Memory B cell (primary cell): ENCODE measurements at regions not wholly inside any gene's neighbourhood (a gene's known extent, or its start where the extent isn't known, plus 50 kb on each side); places are given as distances from the start of the nearest gene placed in this dataset.

Experiments
- ATAC-seq: fragments of 150-1000 bp; cut with Tn5 transposase; 2 replicates; pipeline ENCODE4 v1.10.0; 2021; ENCODE audit warnings: low read depth, mild to moderate bottlenecking, moderate library complexity
- DNase-seq, 2 donors: peaks; one replicate each; pipeline ENCODE4 v3.0.0; 2022; ENCODE audit warnings: low spot score in 2 of 2
- H3K27ac Mint-ChIP-seq: one replicate; pipeline ENCODE4 v1.8.0; 2022; ENCODE audit warnings: mild to moderate bottlenecking, moderate library complexity, mixed read lengths
- H3K27me3 Mint-ChIP-seq: one replicate; pipeline ENCODE4 v1.8.0; 2022; ENCODE audit warnings: mixed read lengths
- H3K36me3 Mint-ChIP-seq: one replicate; pipeline ENCODE4 v1.8.0; 2022; ENCODE audit warnings: mild to moderate bottlenecking, mixed read lengths
- H3K4me1 Mint-ChIP-seq: one replicate; pipeline ENCODE4 v1.8.0; 2022; ENCODE audit warnings: mixed read lengths
- H3K4me3 Mint-ChIP-seq: one replicate; pipeline ENCODE4 v1.8.0; 2022; ENCODE audit warnings: mild to moderate bottlenecking, moderate library complexity, mixed read lengths
- H3K9me3 Mint-ChIP-seq: one replicate; pipeline ENCODE4 v1.8.0; 2022; ENCODE audit warnings: mixed read lengths

DNA sequence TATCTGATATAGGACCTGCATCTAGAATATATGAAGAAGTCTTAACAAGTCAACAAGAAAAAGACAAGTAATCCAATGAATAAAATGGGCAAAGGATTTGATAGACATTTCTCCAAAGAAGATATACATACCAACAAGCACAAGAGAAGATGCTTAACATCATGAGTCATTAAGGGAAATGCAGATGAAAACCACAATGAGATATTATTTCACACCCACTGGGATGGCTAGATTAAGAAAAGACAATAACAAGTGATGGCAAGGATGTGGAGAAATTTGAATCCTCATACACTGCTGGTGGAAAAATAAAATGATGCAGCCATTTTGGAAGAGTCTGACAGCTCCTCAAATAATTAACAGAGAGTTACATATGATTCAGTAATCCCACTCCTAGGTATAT is 502.6 kb downstream of the FUT8 start:
- Mint-ChIP-seq H3K4me3 (no peak overlapping the region), H3K36me3 (no peaks in the 10 kb centered on the region), H3K27ac (no peak overlapping the region), H3K9me3 (no peaks in the 10 kb centered on the region), H3K27me3 (peaks cover 9% of the 10 kb centered on the region), H3K4me1 (no peaks in the 10 kb centered on the region)
- DNase-seq: no peak
- no peak for ATAC-seq

DNA sequence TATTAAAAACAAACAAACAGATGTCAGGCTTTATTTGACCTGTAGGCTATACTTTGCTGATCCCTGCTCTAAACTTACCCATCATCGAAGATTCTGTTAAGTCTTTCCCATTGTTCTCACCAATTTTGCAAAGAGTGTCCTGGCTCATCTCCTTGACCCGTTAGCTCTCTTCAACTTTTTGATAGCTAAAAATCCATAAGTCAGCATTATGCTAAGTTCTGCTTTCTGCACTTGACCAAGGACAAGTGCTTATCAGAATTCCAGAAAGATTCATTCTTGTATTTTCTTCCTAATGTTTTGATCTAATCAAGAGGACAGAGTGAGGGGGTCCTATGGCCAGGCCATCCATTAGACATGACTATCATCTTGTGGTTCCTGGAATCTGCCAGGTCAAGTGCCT is 503.5 kb downstream of the FUT8 start:
- DNase-seq: no peak
- H3K4me1 Mint-ChIP-seq: no peaks in the 10 kb centered on the region
- no peak overlapping the region for H3K27ac Mint-ChIP-seq
- ATAC-seq: no peak
- no peak overlapping the region for H3K4me3 Mint-ChIP-seq
- no peaks in the 10 kb centered on the region for H3K9me3 Mint-ChIP-seq
- no peaks in the 10 kb centered on the region for H3K36me3 Mint-ChIP-seq
- H3K27me3 Mint-ChIP-seq: peaks cover 10% of the 10 kb centered on the region

DNA sequence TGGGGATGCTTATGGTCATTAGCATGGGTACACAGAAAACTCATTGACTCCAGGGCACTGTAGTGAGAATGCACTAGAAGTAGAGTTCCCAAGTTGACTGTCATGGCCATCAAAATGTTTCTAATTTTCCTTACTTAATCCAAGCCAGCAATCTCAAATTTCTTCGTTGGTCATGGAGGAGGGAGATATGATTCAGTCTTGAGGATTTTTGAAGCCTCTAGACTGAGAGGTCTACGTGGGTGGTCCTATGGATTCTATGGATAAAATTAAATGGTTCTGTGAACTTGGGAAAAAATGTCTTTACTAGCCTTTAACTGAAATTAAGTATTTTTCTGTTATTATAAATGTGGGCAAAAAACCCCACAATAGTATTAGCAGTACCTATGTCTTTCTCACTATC is 508.5 kb downstream of the FUT8 start:
- DNase-seq: no peak
- Mint-ChIP-seq H3K9me3 (no peaks in the 10 kb centered on the region), H3K36me3 (no peaks in the 10 kb centered on the region), H3K27ac (no peak overlapping the region), H3K27me3 (peaks cover 20% of the 10 kb centered on the region), H3K4me3 (no peak overlapping the region), H3K4me1 (no peaks in the 10 kb centered on the region)
- ATAC-seq: no peak

DNA sequence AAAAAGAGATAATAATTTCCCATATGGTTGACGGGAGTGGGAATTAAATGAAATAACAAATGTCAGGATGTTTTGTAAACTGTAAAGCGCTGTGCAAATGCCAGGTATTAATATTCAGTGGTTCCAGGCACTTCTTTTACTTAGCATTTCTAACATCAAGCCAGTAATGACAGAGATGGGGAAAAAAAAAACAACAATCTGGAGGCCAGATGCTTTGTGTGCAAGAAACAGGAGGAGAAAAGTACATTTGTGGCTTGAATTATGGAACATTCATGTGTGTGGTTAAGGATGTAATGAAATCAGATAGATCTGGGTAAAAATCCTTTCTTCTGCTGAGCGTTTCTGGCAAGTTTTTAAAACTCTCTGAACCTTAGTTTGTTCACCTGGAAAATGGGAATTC is 509.6 kb downstream of the FUT8 start:
- H3K4me1 Mint-ChIP-seq: peaks cover 2% of the 10 kb centered on the region
- no peak overlapping the region for H3K27ac Mint-ChIP-seq
- ATAC-seq (no peak), DNase-seq (no peak)
- H3K36me3 Mint-ChIP-seq: no peaks in the 10 kb centered on the region
- H3K4me3 Mint-ChIP-seq: no peak overlapping the region
- H3K27me3 Mint-ChIP-seq: peaks cover 23% of the 10 kb centered on the region
- H3K9me3 Mint-ChIP-seq: no peaks in the 10 kb centered on the region

DNA sequence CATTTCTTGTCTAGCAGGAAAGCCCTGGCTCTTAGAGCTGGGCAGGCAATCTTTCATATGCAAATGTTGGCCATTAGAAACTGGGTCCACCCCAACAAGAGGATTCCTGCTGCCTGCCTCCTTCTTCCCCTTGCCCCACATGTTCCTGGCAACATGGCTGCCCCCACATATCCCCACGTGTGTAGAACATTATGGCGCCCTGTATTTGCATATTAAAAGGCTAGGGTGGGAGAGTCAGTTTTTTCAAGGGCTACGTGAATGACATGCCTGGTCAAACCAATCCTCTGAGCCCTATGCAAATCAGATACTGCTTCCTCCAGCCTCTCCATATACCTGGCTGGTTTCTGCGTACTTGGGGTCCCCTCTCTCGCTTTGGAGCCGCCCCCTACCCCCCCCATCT is 514.0 kb downstream of the FUT8 start:
- H3K27me3 Mint-ChIP-seq: peaks cover 29% of the 10 kb centered on the region
- H3K36me3 Mint-ChIP-seq: no peaks in the 10 kb centered on the region
- no peaks in the 10 kb centered on the region for H3K9me3 Mint-ChIP-seq
- no peak overlapping the region for H3K27ac Mint-ChIP-seq
- H3K4me3 Mint-ChIP-seq: no peak overlapping the region
- ATAC-seq (no peak), DNase-seq (no peak)
- peaks cover 2% of the 10 kb centered on the region for H3K4me1 Mint-ChIP-seq

DNA sequence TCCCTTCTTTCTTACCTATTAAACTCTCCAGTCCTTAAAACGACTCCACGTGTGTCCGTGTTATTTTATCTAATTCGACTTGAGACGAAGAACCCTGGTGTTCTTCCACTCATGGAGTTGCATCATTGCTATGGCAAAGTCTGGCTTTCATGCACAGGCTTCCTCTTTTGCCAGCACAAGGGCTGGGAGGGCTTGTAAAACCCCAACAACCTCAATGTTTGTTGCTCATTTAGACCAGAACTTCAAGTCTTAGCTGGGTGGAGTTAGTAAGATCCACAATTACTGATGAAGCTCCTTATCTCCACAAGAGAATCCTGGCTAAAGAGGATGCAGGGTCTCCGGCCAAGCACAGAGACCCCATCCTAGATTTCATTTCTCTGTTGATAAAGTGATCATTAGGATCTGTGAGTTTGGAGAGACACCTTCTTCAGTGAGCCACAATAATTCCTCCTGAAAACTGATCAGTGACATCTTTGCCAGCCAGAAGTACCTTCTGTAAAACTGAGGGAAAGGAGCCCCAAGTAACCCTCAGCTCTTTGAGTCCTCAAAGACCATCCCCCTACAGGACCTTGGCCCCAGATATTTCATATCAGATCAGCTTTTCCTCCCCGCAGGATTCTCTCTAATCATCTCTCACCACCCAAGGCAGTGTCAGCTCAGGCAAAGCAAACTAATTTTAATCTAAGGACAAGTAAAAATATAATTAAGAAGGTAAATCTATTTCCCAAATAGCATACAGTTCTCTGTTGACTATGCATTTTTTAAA is 514.6 kb downstream of the FUT8 start:
- Mint-ChIP-seq H3K27ac (no peak overlapping the region), H3K4me1 (peaks cover 2% of the 10 kb centered on the region), H3K4me3 (no peak overlapping the region), H3K9me3 (no peaks in the 10 kb centered on the region), H3K36me3 (no peaks in the 10 kb centered on the region), H3K27me3 (peaks cover 29% of the 10 kb centered on the region)
- DNase-seq (no peak), ATAC-seq (no peak)

DNA sequence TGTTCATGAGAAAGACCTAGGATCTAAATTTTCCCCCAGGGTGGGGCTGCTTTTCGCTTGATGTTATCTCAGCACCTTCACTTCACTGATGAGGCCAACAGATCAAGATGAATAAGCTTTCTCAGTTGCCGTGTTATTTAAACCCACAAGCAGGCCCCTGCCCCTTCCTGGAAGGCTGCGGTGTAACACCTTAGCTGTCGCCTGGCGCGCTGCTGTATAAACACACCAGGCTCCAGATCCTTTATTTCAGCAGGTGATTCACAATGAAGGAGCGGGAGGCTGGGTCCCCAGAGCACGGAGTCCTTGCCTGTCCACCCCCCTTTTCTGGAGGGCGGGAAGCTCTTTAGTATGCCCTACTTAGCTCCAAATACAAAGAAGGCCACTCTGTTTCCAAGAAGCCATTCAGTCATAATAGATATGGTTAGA is 515.4 kb downstream of the FUT8 start:
- ATAC-seq (no peak), DNase-seq (no peak)
- peaks cover 29% of the 10 kb centered on the region for H3K27me3 Mint-ChIP-seq
- H3K27ac Mint-ChIP-seq: no peak overlapping the region
- H3K4me3 Mint-ChIP-seq: no peak overlapping the region
- no peaks in the 10 kb centered on the region for H3K9me3 Mint-ChIP-seq
- H3K4me1 Mint-ChIP-seq: peaks cover 2% of the 10 kb centered on the region
- H3K36me3 Mint-ChIP-seq: no peaks in the 10 kb centered on the region

DNA sequence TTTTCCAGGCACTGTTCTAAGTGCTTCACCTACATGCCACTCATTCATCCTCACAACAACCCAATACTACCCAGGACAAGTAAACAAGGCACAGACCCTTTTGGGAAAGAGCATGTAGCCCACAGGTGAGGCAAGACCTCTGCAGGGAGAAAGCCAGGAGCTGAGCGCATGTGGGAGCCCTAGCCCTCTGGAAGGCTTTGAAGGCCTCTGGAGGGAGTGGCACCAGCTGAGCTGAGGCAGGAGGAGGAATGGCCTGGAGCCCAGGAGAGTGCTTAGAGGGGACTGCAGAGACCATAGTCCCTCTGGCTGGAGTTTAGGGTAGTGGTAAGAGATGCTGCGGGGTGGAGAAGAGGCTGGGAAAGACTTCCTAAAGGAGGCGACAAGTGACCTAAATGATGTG is 516.5 kb downstream of the FUT8 start:
- no peak for DNase-seq
- ATAC-seq: no peak
- H3K9me3 Mint-ChIP-seq: no peaks in the 10 kb centered on the region
- H3K4me1 Mint-ChIP-seq: peaks cover 2% of the 10 kb centered on the region
- H3K4me3 Mint-ChIP-seq: no peak overlapping the region
- H3K27me3 Mint-ChIP-seq: peaks cover 24% of the 10 kb centered on the region
- H3K36me3 Mint-ChIP-seq: no peaks in the 10 kb centered on the region
- H3K27ac Mint-ChIP-seq: no peak overlapping the region

DNA sequence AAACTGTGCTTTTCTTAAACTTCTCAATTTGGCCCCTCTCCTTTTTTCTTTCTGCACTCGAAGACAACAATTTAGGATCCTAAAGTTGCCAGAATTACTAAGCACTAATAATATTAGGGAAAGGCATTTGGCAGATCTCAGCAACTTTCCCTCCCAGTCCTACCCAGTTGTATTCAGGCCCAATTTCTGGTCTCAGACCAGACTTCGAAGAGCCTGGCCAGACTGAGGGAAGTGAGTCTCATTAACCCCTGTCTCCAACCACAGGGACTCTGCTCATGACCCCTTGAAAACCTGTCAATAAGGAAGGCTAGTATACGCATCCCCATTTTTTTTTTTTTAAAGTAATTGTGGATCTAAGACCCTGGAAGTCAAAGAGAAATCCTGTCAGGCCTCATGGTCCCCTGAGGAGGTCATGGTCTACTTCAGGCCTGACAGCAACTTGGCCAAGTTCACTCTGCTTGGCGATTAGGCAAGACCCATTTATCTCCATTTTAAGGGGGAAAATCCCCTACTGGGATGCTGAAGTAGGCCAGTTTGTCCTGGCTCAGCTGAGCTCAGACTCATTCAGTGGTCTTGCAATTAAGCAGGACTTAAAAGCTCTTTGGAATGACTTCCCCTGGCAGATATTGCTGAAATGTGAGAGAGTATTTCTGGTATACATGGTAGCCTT is 521.0 kb downstream of the FUT8 start:
- H3K36me3 Mint-ChIP-seq: no peaks in the 10 kb centered on the region
- peaks cover 2% of the 10 kb centered on the region for H3K4me1 Mint-ChIP-seq
- ATAC-seq: no peak

DNA sequence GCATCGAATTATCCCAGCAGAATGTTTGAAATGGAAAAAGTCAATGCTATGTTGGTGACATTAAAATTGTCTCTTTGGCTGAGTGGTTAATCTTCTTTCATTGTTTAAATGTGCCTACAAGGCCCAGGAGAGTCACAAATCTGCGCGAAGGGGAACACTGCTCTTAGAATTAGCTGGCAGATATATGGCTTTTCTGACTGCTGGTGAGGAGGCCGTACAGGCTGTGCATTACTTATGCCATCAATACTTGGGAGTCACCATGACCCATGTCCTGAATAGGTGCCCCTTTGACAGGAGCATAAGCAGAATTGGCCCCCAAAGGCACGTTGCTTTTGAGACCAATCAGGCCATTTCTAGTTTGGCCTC is 521.5 kb downstream of the FUT8 start:
- Mint-ChIP-seq H3K9me3 (no peaks in the 10 kb centered on the region), H3K4me3 (no peak overlapping the region), H3K27ac (no peak overlapping the region), H3K4me1 (peaks cover 2% of the 10 kb centered on the region), H3K36me3 (no peaks in the 10 kb centered on the region), H3K27me3 (peaks cover 9% of the 10 kb centered on the region)
- ATAC-seq: no peak
- no peak for DNase-seq

More for the DNA sequence above, 521.0 kb downstream of the FUT8 start:
- Mint-ChIP-seq H3K27ac (no peak overlapping the region), H3K27me3 (peaks cover 14% of the 10 kb centered on the region), H3K9me3 (no peaks in the 10 kb centered on the region), H3K4me3 (no peak overlapping the region)
- DNase-seq: no peak

DNA sequence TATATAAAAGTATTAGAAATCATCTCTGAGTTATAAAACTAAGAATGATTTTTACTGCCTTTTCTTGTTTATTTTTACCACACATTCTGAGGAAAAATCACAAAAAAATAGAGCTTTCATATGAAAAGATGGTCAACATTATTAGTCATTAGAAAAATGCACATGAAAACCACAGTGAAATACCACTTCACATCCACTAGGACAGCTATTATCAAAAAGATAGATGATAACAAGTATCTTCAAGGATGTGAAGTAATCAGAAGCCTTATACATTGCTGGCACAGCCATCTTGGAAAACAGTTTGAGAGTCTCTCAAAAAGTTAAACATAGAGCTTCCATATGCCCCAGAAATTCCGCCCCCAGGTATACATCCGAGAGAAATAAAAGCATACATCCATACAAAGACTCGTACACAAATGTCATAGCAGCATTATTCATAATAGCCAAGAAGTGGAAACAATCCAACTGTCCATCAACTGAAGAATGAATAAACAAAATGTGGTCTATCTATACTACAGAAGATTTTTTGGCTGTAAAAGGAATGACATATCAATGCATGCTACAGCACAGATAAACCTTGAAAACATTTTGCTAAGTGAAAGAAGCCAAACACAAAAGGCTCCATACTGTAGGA is 523.9 kb downstream of the FUT8 start:
- H3K36me3 Mint-ChIP-seq: no peaks in the 10 kb centered on the region
- H3K4me3 Mint-ChIP-seq: no peak overlapping the region

DNA sequence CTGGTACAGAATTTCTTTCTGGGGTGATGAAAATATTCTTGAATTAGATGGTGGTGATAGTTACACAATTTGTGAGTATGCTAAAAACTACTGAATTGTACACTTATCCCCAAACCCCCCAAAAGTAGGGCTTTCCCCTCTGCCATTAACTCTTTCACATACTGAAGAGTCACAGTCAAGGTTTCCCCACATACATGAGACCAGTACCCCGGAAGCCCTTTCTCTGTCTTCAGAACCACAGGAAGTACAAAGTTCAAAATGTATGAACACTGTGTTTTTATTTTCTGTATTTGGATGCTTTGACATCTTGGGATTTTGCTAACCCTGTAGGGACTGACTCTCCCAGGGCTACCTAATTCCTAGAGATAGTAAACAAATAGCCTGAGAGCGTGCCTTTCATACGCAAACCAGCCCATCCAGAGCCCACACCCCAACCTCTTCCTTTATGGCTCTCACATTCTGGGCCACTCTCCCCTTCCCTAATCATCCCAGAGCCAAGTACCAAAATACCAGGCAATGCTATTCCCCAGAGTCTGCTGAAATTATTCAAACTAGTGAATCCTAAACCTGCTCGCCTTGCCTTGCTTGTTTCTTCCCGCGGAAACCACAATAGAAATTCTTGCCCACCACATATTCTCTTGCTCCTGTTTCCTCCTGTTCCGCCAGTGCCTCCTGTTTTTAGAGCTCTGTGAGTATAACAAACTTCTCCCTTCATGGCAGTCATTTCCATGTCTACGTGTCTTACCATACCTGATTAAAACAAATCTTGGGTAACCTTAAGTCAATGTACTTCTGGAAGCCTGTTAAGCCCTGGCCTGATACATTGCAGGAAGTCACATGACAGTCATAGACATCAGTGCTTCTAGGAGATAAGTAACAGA is 524.8 kb downstream of the FUT8 start:
- ATAC-seq (no peak), DNase-seq (no peak)
- Mint-ChIP-seq H3K27ac (no peak overlapping the region), H3K9me3 (no peaks in the 10 kb centered on the region), H3K36me3 (no peaks in the 10 kb centered on the region), H3K4me1 (peaks cover 2% of the 10 kb centered on the region), H3K27me3 (peaks cover 9% of the 10 kb centered on the region), H3K4me3 (no peak overlapping the region)

More for the DNA sequence above, 523.9 kb downstream of the FUT8 start:
- ATAC-seq: no peak
- H3K9me3 Mint-ChIP-seq: no peaks in the 10 kb centered on the region
- H3K27me3 Mint-ChIP-seq: peaks cover 5% of the 10 kb centered on the region
- no peak for DNase-seq
- H3K4me1 Mint-ChIP-seq: peaks cover 2% of the 10 kb centered on the region
- no peak overlapping the region for H3K27ac Mint-ChIP-seq

DNA sequence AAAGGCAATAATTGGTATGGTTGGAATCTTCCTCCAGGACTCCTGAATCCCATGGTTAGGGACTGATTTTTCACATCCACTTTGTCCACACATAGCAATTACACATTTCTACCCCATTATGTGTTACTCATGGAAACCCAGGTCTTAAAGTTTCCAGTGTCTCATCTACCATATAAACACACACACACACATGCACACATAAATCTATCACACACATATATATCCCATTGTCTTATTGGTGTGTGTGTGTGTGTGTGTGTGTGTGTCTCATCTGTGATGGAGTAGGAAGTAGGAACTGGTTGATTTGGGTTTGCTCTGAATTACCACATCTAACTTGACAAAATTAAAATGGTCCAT is 525.4 kb downstream of the FUT8 start:
- Mint-ChIP-seq H3K36me3 (no peaks in the 10 kb centered on the region), H3K27me3 (peaks cover 9% of the 10 kb centered on the region), H3K9me3 (no peaks in the 10 kb centered on the region), H3K4me3 (no peak overlapping the region), H3K4me1 (peaks cover 2% of the 10 kb centered on the region), H3K27ac (no peak overlapping the region)
- DNase-seq: no peak
- no peak for ATAC-seq

DNA sequence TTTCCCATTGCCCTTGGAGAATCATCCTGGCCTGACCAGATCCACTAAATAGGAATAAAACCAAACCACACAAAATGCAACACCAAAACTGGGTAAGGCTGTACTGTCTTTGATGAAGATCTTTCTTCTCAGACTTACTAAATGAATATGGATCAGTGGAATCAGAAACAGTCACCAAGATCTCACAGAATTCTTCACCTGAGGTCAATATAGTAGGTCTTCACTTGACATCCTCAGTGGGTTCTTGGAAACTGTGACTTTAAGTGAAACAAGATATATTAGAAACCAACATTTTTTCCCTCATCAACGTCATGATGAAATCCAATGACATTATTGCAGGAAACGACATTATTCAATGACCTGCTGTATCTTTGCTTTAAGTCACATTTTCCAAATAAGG is 526.2 kb downstream of the FUT8 start:
- no peaks in the 10 kb centered on the region for H3K9me3 Mint-ChIP-seq
- H3K27me3 Mint-ChIP-seq: peaks cover 9% of the 10 kb centered on the region
- H3K36me3 Mint-ChIP-seq: no peaks in the 10 kb centered on the region
- DNase-seq (no peak), ATAC-seq (no peak)
- H3K4me3 Mint-ChIP-seq: no peak overlapping the region
- H3K4me1 Mint-ChIP-seq: peaks cover 2% of the 10 kb centered on the region
- H3K27ac Mint-ChIP-seq: no peak overlapping the region
